HG02623 (cell line): ENCODE measurements at regions not wholly inside any gene's neighbourhood (a gene's known extent, or its start where the extent isn't known, plus 50 kb on each side); places are given as distances from the start of the nearest gene placed in this dataset.
"Not testable (repeated sequence)": the region's sequence is repeated elsewhere in the genome, so short reads cannot be mapped to it uniquely, and the experiment has no call there.

Experiments
- ATAC-seq: cut with Tn5 transposase; IDR thresholded peaks from one replicate; pipeline ENCODE4 v1.9.1; 2021; ENCODE audit warnings: moderate library complexity; ENCODE audit not compliant: unreplicated experiment

- no peak for ATAC-seq
Measured at GRCh38 chr5:75848077-75848476, 130.8 kb upstream of the POC5 start.

DNA sequence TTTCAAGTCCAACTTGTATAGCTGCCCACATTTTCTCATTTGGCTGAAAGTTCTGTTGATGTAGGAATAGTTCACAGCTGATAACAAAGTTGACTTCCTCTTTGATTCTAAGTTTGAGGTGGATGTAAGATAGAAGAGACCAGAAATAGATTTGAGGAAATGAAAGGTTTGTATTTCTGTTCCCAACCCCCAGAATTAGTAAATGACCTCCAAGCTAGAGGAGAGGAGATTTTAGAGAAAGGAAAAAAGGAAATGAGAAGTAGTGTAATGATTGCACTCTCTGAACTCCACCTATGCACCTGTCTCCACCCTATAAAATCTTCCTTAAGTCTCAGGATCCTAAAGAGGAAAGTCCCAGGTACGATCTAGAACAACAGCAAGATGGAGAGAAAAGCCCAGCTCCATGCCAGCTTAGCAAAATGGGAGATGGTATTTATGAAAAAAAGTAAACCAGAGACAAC is 130.4 kb upstream of the POC5 start:
- peak; percentile 91 for ATAC-seq

- no peak for ATAC-seq
Measured at GRCh38 chr5:75844301-75844700, 127.1 kb upstream of the POC5 start.

GRCh38 chr5:75843319-75843718 is 126.1 kb upstream of the POC5 start:
- no peak for ATAC-seq

DNA sequence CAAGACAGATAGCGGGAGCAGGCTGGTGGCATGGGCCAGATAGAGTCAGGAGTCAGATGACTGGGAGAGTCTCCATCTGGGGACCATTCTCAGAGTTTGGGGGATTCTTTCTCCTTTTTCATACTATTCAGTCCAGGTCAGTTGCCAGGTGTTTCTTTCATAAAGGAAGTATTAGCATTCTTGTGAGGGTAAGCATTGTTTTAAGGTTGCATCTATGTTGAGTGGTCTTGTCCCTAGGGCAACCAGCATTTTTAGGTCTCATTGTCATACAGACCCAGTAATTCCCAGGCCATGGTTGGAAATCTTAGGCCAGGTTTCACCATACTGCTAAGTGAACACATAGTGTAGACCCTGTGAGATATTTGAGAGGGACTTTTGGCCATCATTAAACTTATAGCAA is 122.3 kb upstream of the POC5 start:
- no peak for ATAC-seq

DNA sequence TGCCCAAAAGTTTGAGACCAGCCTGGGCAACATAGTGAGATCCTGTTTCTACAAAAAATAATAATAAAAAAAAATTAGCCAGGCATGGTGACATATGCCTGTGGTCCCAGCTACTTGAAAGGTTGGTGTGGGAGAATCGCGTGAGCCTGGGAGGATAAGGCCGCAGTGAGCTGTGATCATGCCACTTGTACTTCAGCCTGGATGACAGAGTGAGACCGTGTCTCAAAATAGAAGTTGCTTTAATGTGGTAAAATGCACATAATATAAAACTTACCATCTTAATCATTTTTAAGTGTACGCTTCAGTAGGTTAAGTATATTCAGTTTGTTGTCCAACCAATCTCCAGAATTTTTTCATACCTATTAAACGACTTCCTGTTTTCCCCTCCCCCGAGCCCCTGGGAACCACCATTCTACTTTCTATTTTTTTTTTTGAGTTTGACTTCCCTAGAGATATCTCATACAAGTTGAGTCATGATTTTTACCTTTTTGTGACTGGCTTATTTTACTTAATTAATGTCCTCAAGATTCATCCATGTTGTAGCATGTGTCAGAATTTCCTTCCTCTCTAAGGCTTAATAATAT is 120.1 kb upstream of the POC5 start:
- no peak for ATAC-seq

DNA sequence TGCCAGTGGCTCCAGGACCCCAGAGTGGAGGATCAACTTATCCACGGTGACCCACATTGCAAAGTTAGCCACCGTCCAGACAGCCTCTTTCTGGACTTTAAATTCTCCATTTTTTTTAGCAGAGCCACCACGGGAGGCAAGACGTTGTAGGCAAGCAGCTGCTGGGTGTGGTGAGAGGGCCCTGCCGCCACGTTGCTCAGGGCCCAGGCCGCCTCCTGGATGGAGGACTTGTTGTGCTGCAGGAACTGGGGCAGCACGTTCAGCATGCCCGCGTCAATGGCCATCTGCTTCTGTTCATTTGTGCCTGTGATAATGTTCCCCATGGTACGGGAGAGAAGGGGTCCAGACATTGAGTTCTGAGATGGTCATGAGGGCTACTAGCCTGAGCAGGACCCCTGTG is 114.3 kb upstream of the POC5 start:
- ATAC-seq, result no peak

DNA sequence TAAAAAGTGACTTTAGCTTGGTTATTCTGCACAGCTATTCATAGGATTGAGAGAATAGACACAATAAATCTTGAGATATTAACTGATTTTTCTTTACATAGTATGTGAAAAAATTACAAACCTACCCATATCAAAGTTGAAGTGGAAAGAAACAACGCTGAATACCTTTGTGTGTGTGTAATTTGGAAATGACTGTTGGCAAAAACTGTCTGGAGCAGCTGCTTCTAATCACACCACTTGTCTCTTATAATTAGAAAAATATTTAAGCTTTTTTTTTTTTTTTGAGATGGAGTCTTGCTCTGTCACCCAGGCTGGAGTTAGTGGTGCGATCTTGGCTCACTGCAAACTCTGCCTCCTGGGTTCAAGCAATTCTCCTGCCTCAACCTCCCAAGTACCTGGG is 110.8 kb upstream of the POC5 start:
- no peak for ATAC-seq

- ATAC-seq, result no peak
Measured at GRCh38 chr5:75824323-75824722, 107.1 kb upstream of the POC5 start.

- ATAC-seq, result no peak
Measured at GRCh38 chr5:75823811-75824210, 106.6 kb upstream of the POC5 start.

GRCh38 chr5:75818661-75819060 is 101.4 kb upstream of the POC5 start:
- ATAC-seq, result no peak

DNA sequence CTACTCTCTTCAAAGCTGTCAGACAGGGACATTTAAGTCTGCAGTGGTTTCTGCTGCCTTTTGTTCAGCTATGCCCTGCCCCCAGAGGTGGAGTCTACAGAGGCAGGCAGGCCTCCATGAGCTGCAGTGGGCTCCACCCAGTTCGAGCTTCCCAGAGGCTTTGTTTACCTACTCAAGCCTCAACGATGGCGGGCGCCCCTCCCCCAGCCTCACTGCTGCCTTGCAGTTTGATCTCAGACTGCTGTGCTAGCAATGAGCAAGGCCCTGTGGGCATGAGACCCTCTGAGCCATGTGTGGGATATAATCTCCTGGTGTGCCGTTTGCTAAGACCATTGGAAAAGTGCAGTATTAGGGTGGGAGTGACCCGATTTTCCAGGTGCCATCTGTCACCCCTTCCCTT is 82.5 kb upstream of the POC5 start:
- not testable (repeated sequence) for ATAC-seq

GRCh38 chr5:75769338-75769737 is 52.1 kb upstream of the POC5 start:
- not testable (repeated sequence) for ATAC-seq
